Fibroblast of lung (primary cell): ENCODE measurements at regions not wholly inside any gene's neighbourhood (a gene's known extent, or its start where the extent isn't known, plus 50 kb on each side); places are given as distances from the start of the nearest gene placed in this dataset.

Experiments
- CTCF ChIP-seq, 2 donors: IDR thresholded peaks in 1 of 2; conservative IDR thresholded peaks in 1 of 2; 1 replicate in 1 of 2; 2 replicates in 1 of 2; pipeline ENCODE4 v1.5.1; 2011 to 2012; ENCODE audit warnings: low read length in 2 of 2, control low read depth in 1 of 2, inconsistent platforms in 1 of 2, low read depth in 1 of 2, mild to moderate bottlenecking in 1 of 2
- EZH2 ChIP-seq: IDR thresholded peaks from 2 replicates; pipeline ENCODE4 v1.5.1; 2012; ENCODE audit warnings: low read length, control low read depth, mild to moderate bottlenecking; ENCODE audit errors: missing control alignments

GRCh38 chr16:35626041-35626440 is 2166.6 kb downstream of the TP53TG3F start:
- TF ChIP-seq CTCF (conservative IDR thresholded peaks at IDR 0.05 in 1 of 2, IDR thresholded peaks at IDR 0.05 in 1 of 2; ENCODE audit: low read depth in 1 of 2, low read length in 2 of 2) (no peak), EZH2 (no peak)
